HepG2 (cell line): ENCODE measurements at regions not wholly inside any gene's neighbourhood (a gene's known extent, or its start where the extent isn't known, plus 50 kb on each side); places are given as distances from the start of the nearest gene placed in this dataset.

Experiments used
- BCL6 ChIP-seq: IDR thresholded peaks from 2 replicates; pipeline ENCODE4 v1.6.1; 2016; ENCODE audit warnings: missing genetic modification reagents, missing compliant biosample characterization
- CBFB ChIP-seq: sonication (generic); formaldehyde crosslinking; IDR thresholded peaks from 2 replicates; pipeline ENCODE4 v1.4.0; 2020; ENCODE audit warnings: missing genetic modification reagents
- DPF2 ChIP-seq: sonication (generic); formaldehyde crosslinking; IDR thresholded peaks from 2 replicates; pipeline ENCODE4 v1.4.0; 2020; ENCODE audit warnings: mild to moderate bottlenecking, low read depth, missing genetic modification reagents, borderline replicate concordance
- EHMT2 ChIP-seq: fragments of 200-600 bp; sonication (generic); IDR thresholded peaks from 2 replicates; pipeline ENCODE4 v1.7.0; 2017; ENCODE audit warnings: antibody characterized with exemption, low read depth, low read length, borderline replicate concordance
- HDAC2 ChIP-seq: sonication (generic); formaldehyde crosslinking; IDR thresholded peaks from 2 replicates; pipeline ENCODE4 v1.4.0; 2020; ENCODE audit warnings: missing genetic modification reagents
- PBX3 ChIP-seq: sonication (generic); formaldehyde crosslinking; IDR thresholded peaks from 2 replicates; pipeline ENCODE4 v1.8.1; 2023; ENCODE audit warnings: missing genetic modification reagents, inconsistent platforms, borderline replicate concordance
- SKIL ChIP-seq: sonication (generic); formaldehyde crosslinking; IDR thresholded peaks from 2 replicates; pipeline ENCODE4 v1.8.0; 2022; ENCODE audit warnings: missing genetic modification reagents, mild to moderate bottlenecking, moderate library complexity, borderline replicate concordance
- TBX3 ChIP-seq: fragments of 450-650 bp; IDR thresholded peaks from 2 replicates; pipeline ENCODE4 v1.6.1; 2017; ENCODE audit warnings: antibody characterized with exemption, mild to moderate bottlenecking, inconsistent platforms, borderline replicate concordance
- TOE1 ChIP-seq: sonication (generic); formaldehyde crosslinking; IDR thresholded peaks from 2 replicates; pipeline ENCODE4 v1.4.0; 2020; ENCODE audit warnings: mild to moderate bottlenecking, missing genetic modification reagents
- ZNF138 ChIP-seq: sonication (generic); formaldehyde crosslinking; IDR thresholded peaks from 2 replicates; pipeline ENCODE4 v1.5.0; 2020; ENCODE audit warnings: mild to moderate bottlenecking, low read depth, missing genetic modification reagents
- ZNF180 ChIP-seq: sonication (generic); formaldehyde crosslinking; IDR thresholded peaks from 2 replicates; pipeline ENCODE4 v1.4.0; 2020; ENCODE audit warnings: low read depth, missing genetic modification reagents, borderline replicate concordance
- ZNF549 ChIP-seq: sonication (generic); formaldehyde crosslinking; IDR thresholded peaks from 2 replicates; pipeline ENCODE4 v1.5.0; 2020; ENCODE audit warnings: missing genetic modification reagents
- ZNF557 ChIP-seq: sonication (generic); formaldehyde crosslinking; IDR thresholded peaks from 2 replicates; pipeline ENCODE4 v1.4.0; 2020; ENCODE audit warnings: missing genetic modification reagents

GRCh38 chr2:2572393-2573204, 241.5 kb upstream of the MYT1L start:
- TF ChIP-seq HDAC2 (no peak), TBX3 (no peak), BCL6 (no peak), ZNF557 (CRISPR knock-in tag) (no peak), SKIL (CRISPR knock-in tag) (no peak), EHMT2 (no peak), ZNF549 (CRISPR knock-in tag) (no peak), PBX3 (CRISPR knock-in tag) (no peak), TOE1 (no peak), CBFB (CRISPR knock-in tag) (no peak), ZNF180 (CRISPR knock-in tag) (no peak), ZNF138 (no peak), DPF2 (CRISPR knock-in tag) (no peak)
